ENCODE measurements at regions not wholly inside any gene's neighbourhood (a gene's known extent, or its start where the extent isn't known, plus 50 kb on each side); places are given as distances from the start of the nearest gene placed in this dataset.

GRCh38 chr1:22362626-22363402 lies 88.8 kb upstream of the ZBTB40 start:
- no peak for DNase-seq

GRCh38 chr1:22363403-22364325 lies 88.0 kb upstream of the ZBTB40 start:
- no peak for DNase-seq

- DNase-seq, result no peak
Observed at GRCh38 chr1:22364326-22364650, 87.4 kb upstream of the ZBTB40 start.

- DNase-seq, result no peak
Observed at GRCh38 chr1:22364764-22365163, 86.9 kb upstream of the ZBTB40 start.

GRCh38 chr1:22365331-22366295 lies 86.0 kb upstream of the ZBTB40 start:
- DNase-seq, result no peak

- DNase-seq, result no peak
Observed at GRCh38 chr1:22366346-22366745, 85.3 kb upstream of the ZBTB40 start.

GRCh38 chr1:22368125-22368524 lies 83.5 kb upstream of the ZBTB40 start:
- no peak for DNase-seq

- no peak for DNase-seq
Observed at GRCh38 chr1:22369294-22370189, 82.1 kb upstream of the ZBTB40 start.

- DNase-seq, result no peak
Observed at GRCh38 chr1:22370190-22370498, 81.5 kb upstream of the ZBTB40 start.

- no peak for DNase-seq
Observed at GRCh38 chr1:22371408-22371807, 80.2 kb upstream of the ZBTB40 start.

GRCh38 chr1:22373252-22373651 lies 78.4 kb upstream of the ZBTB40 start:
- no peak for DNase-seq

- no peak for DNase-seq
Observed at GRCh38 chr1:22374001-22374400, 77.7 kb upstream of the ZBTB40 start.

GRCh38 chr1:22375601-22376000 lies 76.0 kb upstream of the ZBTB40 start:
- no peak for DNase-seq

GRCh38 chr1:22376001-22376400 lies 75.7 kb upstream of the ZBTB40 start:
- DNase-seq, result no peak

- DNase-seq, result no peak
Observed at GRCh38 chr1:22376546-22376945, 75.1 kb upstream of the ZBTB40 start.

GRCh38 chr1:22376976-22377375 lies 74.7 kb upstream of the ZBTB40 start:
- DNase-seq, result no peak

GRCh38 chr1:22379566-22379965 lies 72.1 kb upstream of the ZBTB40 start:
- DNase-seq, result no peak

- no peak for DNase-seq
Observed at GRCh38 chr1:22380024-22380785, 71.4 kb upstream of the ZBTB40 start.

GRCh38 chr1:22383526-22384294 lies 67.9 kb upstream of the ZBTB40 start:
- DNase-seq, result no peak

GRCh38 chr1:22385537-22385936 lies 66.1 kb upstream of the ZBTB40 start:
- no peak for DNase-seq

GRCh38 chr1:22386774-22387173 lies 64.9 kb upstream of the ZBTB40 start:
- DNase-seq, result no peak

All from activated CD8-positive, alpha-beta memory T cell treated with anti-CD3 and anti-CD28 coated beads, Interleukin-2, amount 50 U/mL, for 4 hours (primary cell).